ENCODE measurements at regions not wholly inside any gene's neighbourhood (a gene's known extent, or its start where the extent isn't known, plus 50 kb on each side); places are given as distances from the start of the nearest gene placed in this dataset.
A peak's percentile ranks its signal among the peaks of the same experiment; 100 is the strongest.
"Not testable (repeated sequence)": the region's sequence is repeated elsewhere in the genome, so short reads cannot be mapped to it uniquely, and the experiment has no call there.

- H3K4me3 ChIP-seq (ENCODE audit: low read length); H3K9ac ChIP-seq (ENCODE audit: low read depth, low read length); H3K27me3 ChIP-seq (ENCODE audit: insufficient read depth, low read length); H3K27ac ChIP-seq (ENCODE audit: low read length); H3K4me1 ChIP-seq (ENCODE audit: insufficient read depth, low read length); H3K36me3 ChIP-seq (ENCODE audit: insufficient read depth, low read depth, low read length): not testable (repeated sequence)
- H3K9me3 ChIP-seq (ENCODE audit: insufficient read depth, low read depth, low read length): peaks cover 90% of the 10 kb centered on the region
Observed at GRCh38 chr22:11037314-11037713, 4490.7 kb upstream of the OR11H1 start.

DNA sequence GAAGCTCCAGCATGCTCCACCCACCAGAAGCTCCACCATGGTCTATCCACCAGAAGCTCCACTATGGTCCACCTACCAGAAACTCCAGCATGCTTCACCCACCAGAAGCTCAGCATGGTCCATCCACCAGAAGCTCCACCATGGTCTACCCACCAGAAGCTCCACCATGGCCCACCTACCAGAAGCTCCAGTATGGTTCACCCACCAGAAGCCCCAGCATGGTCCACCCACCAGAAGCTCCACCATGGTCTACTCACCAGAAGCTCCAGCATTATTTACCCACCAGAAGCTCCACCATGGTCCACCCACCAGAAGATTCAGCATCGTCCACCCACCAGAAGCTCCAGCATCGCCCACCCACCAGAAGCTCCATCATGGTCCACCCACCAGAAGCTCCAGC lies 4490.2 kb upstream of the OR11H1 start:
- not testable (repeated sequence) for H3K4me1 ChIP-seq (ENCODE audit: insufficient read depth, low read length); H3K27ac ChIP-seq (ENCODE audit: low read length); H3K4me3 ChIP-seq (ENCODE audit: low read length); H3K27me3 ChIP-seq (ENCODE audit: insufficient read depth, low read length); H3K36me3 ChIP-seq (ENCODE audit: insufficient read depth, low read depth, low read length); H3K9ac ChIP-seq (ENCODE audit: low read depth, low read length)
- H3K9me3 ChIP-seq (ENCODE audit: insufficient read depth, low read depth, low read length): peaks cover 89% of the 10 kb centered on the region

GRCh38 chr22:11038786-11039185 lies 4489.2 kb upstream of the OR11H1 start:
- H3K9ac ChIP-seq (ENCODE audit: low read depth, low read length); H3K4me1 ChIP-seq (ENCODE audit: insufficient read depth, low read length); H3K4me3 ChIP-seq (ENCODE audit: low read length); H3K36me3 ChIP-seq (ENCODE audit: insufficient read depth, low read depth, low read length); H3K27ac ChIP-seq (ENCODE audit: low read length); H3K27me3 ChIP-seq (ENCODE audit: insufficient read depth, low read length): not testable (repeated sequence)
- peaks cover 88% of the 10 kb centered on the region for H3K9me3 ChIP-seq (ENCODE audit: insufficient read depth, low read depth, low read length)

DNA sequence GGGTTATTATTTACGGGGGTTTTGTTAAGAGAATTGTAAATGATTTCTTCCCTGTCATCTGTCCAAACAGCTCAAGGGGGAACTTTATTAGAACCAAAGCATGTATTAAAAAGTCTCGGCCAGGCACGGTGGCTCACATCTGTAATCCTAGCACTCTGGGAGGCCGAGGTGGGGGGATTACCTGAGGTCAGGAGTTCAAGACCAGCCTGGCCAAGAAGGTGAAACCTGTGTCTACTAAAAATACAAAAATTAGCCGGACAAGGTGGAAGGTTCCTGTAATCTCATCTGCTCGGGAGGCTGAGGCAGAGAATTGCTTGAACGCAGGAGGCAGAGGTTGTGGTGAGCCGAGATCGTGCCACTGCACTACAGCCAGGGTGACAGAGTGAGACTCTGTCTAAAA lies 4486.6 kb upstream of the OR11H1 start:
- peaks cover 79% of the 10 kb centered on the region for H3K9me3 ChIP-seq (ENCODE audit: insufficient read depth, low read depth, low read length)
- H3K27me3 ChIP-seq (ENCODE audit: insufficient read depth, low read length); H3K4me3 ChIP-seq (ENCODE audit: low read length); H3K36me3 ChIP-seq (ENCODE audit: insufficient read depth, low read depth, low read length); H3K27ac ChIP-seq (ENCODE audit: low read length); H3K9ac ChIP-seq (ENCODE audit: low read depth, low read length); H3K4me1 ChIP-seq (ENCODE audit: insufficient read depth, low read length): not testable (repeated sequence)

- H3K4me1 ChIP-seq (ENCODE audit: insufficient read depth, low read length): no peaks in the 10 kb centered on the region
- no peak overlapping the region for H3K9ac ChIP-seq (ENCODE audit: low read depth, low read length)
- H3K4me3 ChIP-seq (ENCODE audit: low read length): no peak overlapping the region
- no peaks in the 10 kb centered on the region for H3K36me3 ChIP-seq (ENCODE audit: insufficient read depth, low read depth, low read length)
- H3K27me3 ChIP-seq (ENCODE audit: insufficient read depth, low read length): no peaks in the 10 kb centered on the region
- H3K9me3 ChIP-seq (ENCODE audit: insufficient read depth, low read depth, low read length): peaks cover 76% of the 10 kb centered on the region
- no peak overlapping the region for H3K27ac ChIP-seq (ENCODE audit: low read length)
Observed at GRCh38 chr22:11042116-11042515, 4485.9 kb upstream of the OR11H1 start.

DNA sequence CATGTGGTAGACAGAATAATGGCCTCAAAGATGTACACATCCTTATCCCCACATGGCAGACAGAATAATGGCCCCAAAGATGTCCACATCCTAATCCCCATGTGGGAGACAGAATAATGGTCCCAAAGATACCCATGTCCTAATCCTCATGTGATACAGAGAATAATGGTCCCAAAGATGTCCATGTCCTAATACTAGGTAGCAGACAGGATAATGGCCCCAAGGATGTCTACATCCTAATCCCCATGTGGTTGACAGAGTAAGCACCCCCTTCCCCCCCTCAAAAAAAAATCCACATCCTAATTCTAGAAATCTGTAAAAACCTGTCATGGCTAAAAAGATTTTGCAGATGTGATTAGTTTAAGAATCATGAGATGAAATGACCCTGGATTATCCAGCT lies 4484.7 kb upstream of the OR11H1 start:
- H3K4me3 ChIP-seq (ENCODE audit: low read length); H3K27me3 ChIP-seq (ENCODE audit: insufficient read depth, low read length); H3K27ac ChIP-seq (ENCODE audit: low read length); H3K36me3 ChIP-seq (ENCODE audit: insufficient read depth, low read depth, low read length); H3K4me1 ChIP-seq (ENCODE audit: insufficient read depth, low read length); H3K9ac ChIP-seq (ENCODE audit: low read depth, low read length): not testable (repeated sequence)
- H3K9me3 ChIP-seq (ENCODE audit: insufficient read depth, low read depth, low read length): peaks cover 73% of the 10 kb centered on the region

DNA sequence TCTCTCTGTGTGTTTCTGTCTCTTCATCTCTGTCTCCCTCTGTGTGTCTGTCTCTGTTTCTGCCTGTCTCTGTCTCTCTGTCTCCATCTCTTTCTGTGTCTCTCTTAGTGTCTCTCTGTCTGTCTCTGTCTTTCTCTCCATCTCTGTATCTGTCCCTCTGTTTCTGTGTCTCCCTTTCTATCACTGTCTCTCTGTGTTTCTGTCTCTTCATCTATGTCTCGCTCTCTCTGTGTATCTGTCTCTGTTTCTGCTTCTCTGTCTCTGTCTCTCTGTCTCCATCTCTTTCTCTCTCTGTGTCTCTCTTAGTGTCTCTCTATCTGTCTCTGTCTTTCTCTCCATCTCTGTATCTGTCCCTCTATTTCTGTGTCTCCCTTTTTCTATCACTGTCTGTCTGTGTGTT lies 4479.1 kb upstream of the OR11H1 start:
- H3K27ac ChIP-seq (ENCODE audit: low read length); H3K9ac ChIP-seq (ENCODE audit: low read depth, low read length); H3K36me3 ChIP-seq (ENCODE audit: insufficient read depth, low read depth, low read length); H3K27me3 ChIP-seq (ENCODE audit: insufficient read depth, low read length); H3K4me1 ChIP-seq (ENCODE audit: insufficient read depth, low read length): not testable (repeated sequence)
- Histone ChIP-seq H3K4me3 (ENCODE audit: low read length) (peak overlapping the region; percentile 10; the same call in 1 of the 2 replicates), H3K9me3 (ENCODE audit: insufficient read depth, low read depth, low read length) (peaks cover 66% of the 10 kb centered on the region)

DNA sequence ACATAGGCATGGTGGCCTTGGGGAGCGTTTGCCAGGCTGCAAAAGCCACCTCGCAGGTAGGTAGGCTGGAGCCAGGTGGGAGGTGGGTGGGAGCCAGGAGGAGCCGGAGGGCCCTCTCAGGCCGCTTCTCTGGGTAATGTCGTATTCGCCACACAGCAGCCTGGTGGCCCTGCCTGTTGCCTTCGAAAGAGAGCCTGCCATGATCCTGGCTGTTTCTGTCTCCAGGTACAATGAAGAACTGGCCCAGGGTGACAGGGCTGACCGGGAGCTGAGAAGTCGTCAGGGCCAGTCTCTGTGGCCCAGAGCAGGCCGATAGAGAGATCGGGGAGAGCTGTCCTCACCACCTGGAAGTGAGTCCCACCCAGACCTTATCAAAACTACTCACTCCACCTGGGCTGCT lies 4477.8 kb upstream of the OR11H1 start:
- not testable (repeated sequence) for H3K4me1 ChIP-seq (ENCODE audit: insufficient read depth, low read length); H3K27ac ChIP-seq (ENCODE audit: low read length); H3K36me3 ChIP-seq (ENCODE audit: insufficient read depth, low read depth, low read length); H3K4me3 ChIP-seq (ENCODE audit: low read length); H3K9ac ChIP-seq (ENCODE audit: low read depth, low read length); H3K27me3 ChIP-seq (ENCODE audit: insufficient read depth, low read length)
- peaks cover 69% of the 10 kb centered on the region for H3K9me3 ChIP-seq (ENCODE audit: insufficient read depth, low read depth, low read length)

DNA sequence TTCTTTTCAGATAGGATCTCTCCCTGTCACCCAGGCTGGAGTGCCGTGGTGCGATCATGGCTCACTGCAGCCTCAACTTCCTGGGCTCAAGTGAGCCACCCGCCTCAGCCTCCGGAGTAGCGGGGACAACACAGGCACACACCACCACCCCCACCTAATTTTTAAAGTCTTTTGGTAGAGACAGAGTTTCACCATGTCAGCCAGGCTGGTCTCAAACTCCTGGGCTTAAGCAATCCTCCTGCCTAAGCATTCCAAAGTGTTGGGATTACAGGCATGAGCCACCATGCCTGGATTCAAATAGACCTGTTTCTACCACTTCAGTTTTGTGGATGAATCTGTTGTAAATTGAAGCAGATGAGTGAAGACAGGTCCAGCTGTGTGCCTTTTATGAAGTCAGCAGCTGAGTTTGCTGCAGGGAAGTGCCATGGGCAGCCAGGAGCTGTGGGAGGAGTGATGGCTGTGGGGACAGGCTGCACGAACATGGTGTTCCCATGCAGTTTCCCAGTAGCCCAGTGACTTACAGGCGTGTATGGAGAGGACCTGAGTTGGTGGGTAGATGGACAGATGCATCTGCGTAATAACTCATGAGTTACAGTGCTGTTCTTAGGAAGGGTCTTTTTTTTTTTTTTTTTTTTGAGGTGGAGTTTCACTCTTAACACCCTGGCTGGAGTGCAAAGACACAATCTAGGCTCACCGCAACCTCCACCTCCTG lies 4476.4 kb upstream of the OR11H1 start:
- H3K9ac ChIP-seq (ENCODE audit: low read depth, low read length); H3K4me3 ChIP-seq (ENCODE audit: low read length); H3K27ac ChIP-seq (ENCODE audit: low read length); H3K36me3 ChIP-seq (ENCODE audit: insufficient read depth, low read depth, low read length); H3K27me3 ChIP-seq (ENCODE audit: insufficient read depth, low read length); H3K4me1 ChIP-seq (ENCODE audit: insufficient read depth, low read length): not testable (repeated sequence)
- H3K9me3 ChIP-seq (ENCODE audit: insufficient read depth, low read depth, low read length): peaks cover 77% of the 10 kb centered on the region

GRCh38 chr22:11053403-11054344 lies 4474.3 kb upstream of the OR11H1 start:
- not testable (repeated sequence) for H3K27ac ChIP-seq (ENCODE audit: low read length); H3K4me3 ChIP-seq (ENCODE audit: low read length); H3K27me3 ChIP-seq (ENCODE audit: insufficient read depth, low read length); H3K36me3 ChIP-seq (ENCODE audit: insufficient read depth, low read depth, low read length); H3K4me1 ChIP-seq (ENCODE audit: insufficient read depth, low read length); H3K9ac ChIP-seq (ENCODE audit: low read depth, low read length)
- H3K9me3 ChIP-seq (ENCODE audit: insufficient read depth, low read depth, low read length): peaks cover 80% of the 10 kb centered on the region

- not testable (repeated sequence) for H3K4me1 ChIP-seq (ENCODE audit: insufficient read depth, low read length); H3K9ac ChIP-seq (ENCODE audit: low read depth, low read length); H3K27me3 ChIP-seq (ENCODE audit: insufficient read depth, low read length); H3K4me3 ChIP-seq (ENCODE audit: low read length); H3K27ac ChIP-seq (ENCODE audit: low read length); H3K36me3 ChIP-seq (ENCODE audit: insufficient read depth, low read depth, low read length)
- peaks cover 77% of the 10 kb centered on the region for H3K9me3 ChIP-seq (ENCODE audit: insufficient read depth, low read depth, low read length)
Observed at GRCh38 chr22:11054681-11055080, 4473.3 kb upstream of the OR11H1 start.

DNA sequence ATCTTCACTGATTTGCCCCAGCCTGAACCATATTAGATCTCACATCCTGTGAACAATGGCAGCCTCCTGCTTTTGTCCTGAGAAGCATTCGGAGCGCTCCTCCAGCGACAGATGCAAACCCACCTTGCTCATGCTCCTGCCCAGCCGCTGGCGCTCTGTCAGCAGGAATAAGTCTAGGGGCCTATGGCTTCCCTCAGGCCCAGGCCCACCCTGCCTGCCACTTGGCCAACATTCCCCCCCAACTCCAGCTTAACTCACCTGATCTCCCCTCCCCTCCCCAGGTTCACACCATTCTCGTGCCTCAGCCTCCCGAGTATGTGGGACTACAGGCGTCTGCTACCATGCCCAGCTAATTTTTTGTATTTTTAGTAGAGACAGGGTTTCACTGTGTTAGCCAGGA lies 4472.8 kb upstream of the OR11H1 start:
- not testable (repeated sequence) for H3K4me3 ChIP-seq (ENCODE audit: low read length); H3K27ac ChIP-seq (ENCODE audit: low read length); H3K36me3 ChIP-seq (ENCODE audit: insufficient read depth, low read depth, low read length); H3K27me3 ChIP-seq (ENCODE audit: insufficient read depth, low read length); H3K9ac ChIP-seq (ENCODE audit: low read depth, low read length); H3K4me1 ChIP-seq (ENCODE audit: insufficient read depth, low read length)
- peaks cover 78% of the 10 kb centered on the region for H3K9me3 ChIP-seq (ENCODE audit: insufficient read depth, low read depth, low read length)
